RWPE2 (cell line): ENCODE measurements at regions not wholly inside any gene's neighbourhood (a gene's known extent, or its start where the extent isn't known, plus 50 kb on each side); places are given as distances from the start of the nearest gene placed in this dataset.

Experiments
- ATAC-seq: fragments of 200-7000 bp; cut with Tn5 transposase; 3 replicates; pipeline ENCODE4 v1.9.1; 2021; ENCODE audit warnings: low read depth
- DNase-seq: peaks from one replicate; pipeline ENCODE4 v3.0.0-alpha.2; 2020; ENCODE audit warnings: low spot score
- H3K27ac ChIP-seq: fragments of 450-650 bp; 2 replicates; pipeline ENCODE4 v1.5.1; 2017; ENCODE audit warnings: mild to moderate bottlenecking; ENCODE audit not compliant: poor library complexity, severe bottlenecking
- H3K27me3 ChIP-seq: fragments of 250-450 bp; sonication (Bioruptor Pico); 2 replicates; pipeline ENCODE4 v1.5.1; 2021; ENCODE audit warnings: mild to moderate bottlenecking, moderate library complexity; ENCODE audit not compliant: insufficient read depth, poor library complexity, severe bottlenecking
- H3K36me3 ChIP-seq: fragments of 250-450 bp; sonication (Bioruptor Pico); 2 replicates; pipeline ENCODE4 v1.5.1; 2020; ENCODE audit warnings: low read depth, mild to moderate bottlenecking, moderate library complexity
- H3K4me1 ChIP-seq: fragments of 250-450 bp; sonication (Bioruptor Pico); 2 replicates; pipeline ENCODE4 v1.5.1; 2021; ENCODE audit warnings: mild to moderate bottlenecking, moderate library complexity; ENCODE audit not compliant: insufficient read depth, poor library complexity, severe bottlenecking
- H3K4me3 ChIP-seq: fragments of 250-450 bp; sonication (Bioruptor Pico); 2 replicates; pipeline ENCODE4 v1.5.1; 2021; ENCODE audit warnings: mild to moderate bottlenecking, moderate library complexity; ENCODE audit not compliant: severe bottlenecking
- H3K9me3 ChIP-seq: fragments of 250-450 bp; sonication (Bioruptor Pico); 2 replicates; pipeline ENCODE4 v1.5.1; 2021; ENCODE audit warnings: mild to moderate bottlenecking, moderate library complexity; ENCODE audit not compliant: severe bottlenecking
- CTCF ChIP-seq: fragments of 450-650 bp; IDR thresholded peaks from one replicate; pipeline ENCODE4 v1.5.1; 2017; ENCODE audit warnings: mild to moderate bottlenecking, moderate library complexity; ENCODE audit not compliant: poor library complexity, severe bottlenecking

GRCh38 chr2:234326694-234327093 lies 170.2 kb downstream of the ARL4C start:
- H3K36me3 ChIP-seq = no peaks in the 10 kb centered on the region
- H3K27me3 ChIP-seq = no peaks in the 10 kb centered on the region
- ATAC-seq (no peak), DNase-seq (no peak)
- H3K4me1 ChIP-seq = no peaks in the 10 kb centered on the region
- H3K4me3 ChIP-seq = no peak overlapping the region
- TF ChIP-seq CTCF = no peak
- H3K27ac ChIP-seq = no peak overlapping the region
- H3K9me3 ChIP-seq = no peaks in the 10 kb centered on the region

- Histone ChIP-seq H3K27me3 (no peaks in the 10 kb centered on the region), H3K4me3 (no peak overlapping the region), H3K36me3 (no peaks in the 10 kb centered on the region), H3K4me1 (no peaks in the 10 kb centered on the region), H3K9me3 (no peaks in the 10 kb centered on the region), H3K27ac (no peak overlapping the region)
- TF ChIP-seq CTCF = no peak
- no peak for ATAC-seq
- no peak for DNase-seq
Observed at GRCh38 chr2:234324116-234324515, 172.8 kb downstream of the ARL4C start.

- H3K4me3 ChIP-seq = no peak overlapping the region
- no peaks in the 10 kb centered on the region for H3K27me3 ChIP-seq
- DNase-seq = no peak
- no peak for ATAC-seq
- no peak for TF ChIP-seq CTCF
- H3K9me3 ChIP-seq = no peaks in the 10 kb centered on the region
- H3K36me3 ChIP-seq = no peaks in the 10 kb centered on the region
- no peaks in the 10 kb centered on the region for H3K4me1 ChIP-seq
- H3K27ac ChIP-seq = no peak overlapping the region
Observed at GRCh38 chr2:234322766-234323465, 174.0 kb downstream of the ARL4C start.

- no peak overlapping the region for H3K4me3 ChIP-seq
- no peak for ATAC-seq
- H3K9me3 ChIP-seq = no peaks in the 10 kb centered on the region
- H3K4me1 ChIP-seq = no peaks in the 10 kb centered on the region
- TF ChIP-seq CTCF = no peak
- no peaks in the 10 kb centered on the region for H3K36me3 ChIP-seq
- H3K27me3 ChIP-seq = no peaks in the 10 kb centered on the region
- no peak for DNase-seq
- H3K27ac ChIP-seq = no peak overlapping the region
Observed at GRCh38 chr2:234320066-234320465, 176.8 kb downstream of the ARL4C start.

GRCh38 chr2:234318361-234318760 lies 178.5 kb downstream of the ARL4C start:
- TF ChIP-seq CTCF = no peak
- Histone ChIP-seq H3K27ac (no peak overlapping the region), H3K27me3 (no peaks in the 10 kb centered on the region), H3K36me3 (no peaks in the 10 kb centered on the region), H3K4me3 (no peak overlapping the region), H3K4me1 (no peaks in the 10 kb centered on the region), H3K9me3 (no peaks in the 10 kb centered on the region)
- DNase-seq (no peak), ATAC-seq (no peak)
